OCI-LY7 (cell line): ENCODE measurements at regions not wholly inside any gene's neighbourhood (a gene's known extent, or its start where the extent isn't known, plus 50 kb on each side); places are given as distances from the start of the nearest gene placed in this dataset.
A peak's percentile ranks its signal among the peaks of the same experiment; 100 is the strongest.

Experiments
- BruUV-seq: library from RNA; stranded (reverse); fragments of 400-500 nt; replicated peaks from 2 replicates; lab custom pipeline; 2021; lab: Mats Ljungman, UMichigan
- CTCF ChIA-PET: fragments of 300-600 bp; sonication (Branson Sonifier 250); formaldehyde crosslinking; loops from one replicate; lab custom pipeline; 2022; ENCODE audit warnings: antibody characterized with exemption; ENCODE audit not compliant: unreplicated experiment; lab: Charles Lee
- POLR2A ChIA-PET: fragments of 300-600 bp; sonication (Branson Sonifier 250); formaldehyde crosslinking; loops from one replicate; lab custom pipeline; 2022; ENCODE audit warnings: antibody characterized with exemption; lab: Charles Lee
- DNase-seq: peaks from one replicate; pipeline ENCODE4 v3.0.0-alpha.2; 2015; ENCODE audit warnings: low spot score
- H2AFZ ChIP-seq: fragments of 200-600 bp; sonication (generic), shearing (Covaris generic); 2 replicates; pipeline ENCODE4 v1.6.1; 2014; ENCODE audit warnings: mild to moderate bottlenecking, antibody characterized with exemption, low read length, moderate library complexity
- H3K27ac ChIP-seq: fragments of 200-600 bp; sonication (generic); 2 replicates; pipeline ENCODE4 v1.5.1; 2014; ENCODE audit warnings: mixed run types, low read depth, mild to moderate bottlenecking, moderate library complexity, low read length, inconsistent platforms; ENCODE audit not compliant: poor library complexity, severe bottlenecking
- H3K36me3 ChIP-seq: fragments of 200-600 bp; sonication (generic); 2 replicates; pipeline ENCODE4 v1.6.1; 2014; ENCODE audit warnings: mild to moderate bottlenecking, antibody characterized with exemption, low read length, moderate library complexity, mixed read lengths; ENCODE audit not compliant: insufficient read depth
- H3K4me1 ChIP-seq: fragments of 200-600 bp; sonication (generic); 2 replicates; pipeline ENCODE4 v1.5.1; 2014; ENCODE audit warnings: mild to moderate bottlenecking, low read length; ENCODE audit not compliant: insufficient read depth, poor library complexity, severe bottlenecking
- H3K4me2 ChIP-seq: fragments of 200-600 bp; sonication (generic); 2 replicates; pipeline ENCODE4 v1.6.1; 2014; ENCODE audit warnings: mild to moderate bottlenecking, low read length
- H3K4me3 ChIP-seq: fragments of 200-600 bp; sonication (generic); 2 replicates; pipeline ENCODE4 v1.5.1; 2014; ENCODE audit warnings: mild to moderate bottlenecking, low read depth, low read length; ENCODE audit not compliant: poor library complexity, severe bottlenecking
- H3K79me2 ChIP-seq: fragments of 200-600 bp; sonication (generic); 2 replicates; pipeline ENCODE4 v1.6.1; 2016; ENCODE audit warnings: low read depth, mild to moderate bottlenecking, low read length, moderate library complexity, mixed read lengths; ENCODE audit not compliant: insufficient read depth
- H3K9me2 ChIP-seq: fragments of 200-600 bp; sonication (generic); 2 replicates; pipeline ENCODE4 v1.6.1; 2016; ENCODE audit warnings: mild to moderate bottlenecking, low read length, mixed read lengths; ENCODE audit not compliant: insufficient read depth
- H3K9me3 ChIP-seq: fragments of 200-600 bp; sonication (generic); 2 replicates; pipeline ENCODE4 v1.6.1; 2014; ENCODE audit warnings: mild to moderate bottlenecking, mixed run types, low read length, mixed read lengths
- H4K20me1 ChIP-seq: fragments of 200-600 bp; sonication (generic); 2 replicates; pipeline ENCODE4 v1.6.1; 2014; ENCODE audit warnings: mild to moderate bottlenecking, antibody characterized with exemption, low read length, moderate library complexity, mixed read lengths; ENCODE audit not compliant: insufficient read depth
- CTCF ChIP-seq: fragments of 200-600 bp; sonication (generic); conservative IDR thresholded peaks from 2 replicates; pipeline ENCODE4 v1.5.1; 2014; ENCODE audit warnings: mild to moderate bottlenecking, antibody characterized with exemption, low read length, moderate library complexity, mixed read lengths
- EZH2phosphoT487 ChIP-seq: fragments of 200-600 bp; sonication (generic); IDR thresholded peaks from 2 replicates; pipeline ENCODE4 v1.6.1; 2018; ENCODE audit warnings: low read depth, borderline replicate concordance, mild to moderate bottlenecking, mixed run types, antibody characterized with exemption, low read length, moderate library complexity, mixed read lengths
- intact Hi-C: fragments of 100-400 bp; cut with micrococcal nuclease; formaldehyde crosslinking; loops from one replicate; pipeline ENCODE4 v1.10.0; 2022; ENCODE audit not compliant: unreplicated experiment

GRCh38 chr20:40963505-40963845, 65.1 kb upstream of the TOP1 start:
- ChIA-PET CTCF (interaction anchor here (1.0 to 1.4 kb wide), 4 partner anchors 18 to 222 kb away, joined by 4 to 6 read pairs (median 5); no protein-coding TSS in a partner anchor), POLR2A (no interaction called here)

GRCh38 chr20:40965671-40966070, 63.0 kb upstream of the TOP1 start:
- H2AFZ ChIP-seq = no peak overlapping the region; the same call in 1 of the 2 replicates
- H3K4me3 ChIP-seq = no peak overlapping the region
- H3K4me1 ChIP-seq = peaks cover 36% of the 10 kb centered on the region
- H3K4me2 ChIP-seq = peak overlapping the region; percentile 7; the same call in 1 of the 2 replicates
- no peak overlapping the region for H3K27ac ChIP-seq
- CTCF ChIA-PET = interaction anchor here (0.6 to 1.1 kb wide), 5 partner anchors 14 to 264 kb away, joined by 3 to 4 read pairs (median 3); no protein-coding TSS in a partner anchor
- intact Hi-C loops = loop anchor here (2.0 to 10.0 kb wide), 4 partner anchors 207 to 1081 kb away; no protein-coding TSS in a partner anchor
- H3K79me2 ChIP-seq = no peaks in the 10 kb centered on the region
- H3K9me2 ChIP-seq = no peaks in the 10 kb centered on the region
- H3K9me3 ChIP-seq = no peaks in the 10 kb centered on the region
- no peak for DNase-seq
- no peaks in the 10 kb centered on the region for H4K20me1 ChIP-seq
- BruUV-seq = no TSS peak
- TF ChIP-seq EZH2phosphoT487 = no peak
- no peak for TF ChIP-seq CTCF
- POLR2A ChIA-PET = interaction anchor here (0.7 to 1.4 kb wide), 4 partner anchors 9 to 377 kb away, joined by 3 to 4 read pairs (median 3); no protein-coding TSS in a partner anchor
- no peaks in the 10 kb centered on the region for H3K36me3 ChIP-seq

More at GRCh38 chr20:40963505-40963845, 65.1 kb upstream of the TOP1 start:
- Histone ChIP-seq H2AFZ (no peak overlapping the region), H3K9me3 (no peaks in the 10 kb centered on the region), H3K4me2 (no peak overlapping the region), H3K9me2 (no peaks in the 10 kb centered on the region), H3K36me3 (no peaks in the 10 kb centered on the region), H4K20me1 (no peaks in the 10 kb centered on the region), H3K27ac (no peak overlapping the region), H3K79me2 (no peaks in the 10 kb centered on the region), H3K4me1 (peaks cover 21% of the 10 kb centered on the region), H3K4me3 (no peak overlapping the region)
- intact Hi-C loops = loop anchor here (1.0 to 10.0 kb wide), 6 partner anchors 71 to 1079 kb away; no protein-coding TSS in a partner anchor
- no TSS peak for BruUV-seq
- no peak for DNase-seq
- TF ChIP-seq EZH2phosphoT487 = no peak
- TF ChIP-seq CTCF = no peak

- Histone ChIP-seq H3K4me2 (peak overlapping the region; percentile 28), H3K9me3 (no peaks in the 10 kb centered on the region)
- DNase-seq = peak; percentile 95
Observed at GRCh38 chr20:40966103-40966502, 62.5 kb upstream of the TOP1 start.

More at GRCh38 chr20:40966103-40966502, 62.5 kb upstream of the TOP1 start:
- peak overlapping the region; percentile 15; the same call in 1 of the 2 replicates for H2AFZ ChIP-seq
- H3K79me2 ChIP-seq = no peaks in the 10 kb centered on the region
- H3K36me3 ChIP-seq = no peaks in the 10 kb centered on the region
- POLR2A ChIA-PET = interaction anchor here (0.7 to 1.4 kb wide), 4 partner anchors 10 to 377 kb away, joined by 3 to 4 read pairs (median 3); no protein-coding TSS in a partner anchor
- H3K9me2 ChIP-seq = no peaks in the 10 kb centered on the region
- H3K27ac ChIP-seq = no peak overlapping the region
- TF ChIP-seq EZH2phosphoT487 (no peak), CTCF (peak; percentile 91)
- peaks cover 36% of the 10 kb centered on the region for H3K4me1 ChIP-seq
- CTCF ChIA-PET = interaction anchor here (0.6 to 1.1 kb wide), 5 partner anchors 14 to 264 kb away, joined by 3 to 4 read pairs (median 3); no protein-coding TSS in a partner anchor
- H3K4me3 ChIP-seq = no peak overlapping the region
- no peaks in the 10 kb centered on the region for H4K20me1 ChIP-seq
- no TSS peak for BruUV-seq
- intact Hi-C loops = loop anchor here (2.0 to 10.0 kb wide), 4 partner anchors 207 to 1081 kb away; no protein-coding TSS in a partner anchor
